Fibroblast of mammary gland (primary cell): ENCODE measurements at regions not wholly inside any gene's neighbourhood (a gene's known extent, or its start where the extent isn't known, plus 50 kb on each side); places are given as distances from the start of the nearest gene placed in this dataset.

Source experiments
- DNase-seq: peaks from one replicate; pipeline ENCODE4 v3.0.0-alpha.2; 2010; ENCODE audit warnings: low read depth
- H3K4me3 ChIP-seq: 2 replicates; pipeline ENCODE4 v1.5.1; 2011; ENCODE audit warnings: low read depth, mild to moderate bottlenecking, low read length, moderate library complexity; ENCODE audit not compliant: control insufficient read depth
- TF ChIP-seq, protein P1 (sequence below): conservative IDR thresholded peaks from 2 replicates; pipeline ENCODE4 v1.5.1; 2011; ENCODE audit warnings: low read depth, low read length, inconsistent platforms; ENCODE audit not compliant: control insufficient read depth, insufficient read depth

DNA sequence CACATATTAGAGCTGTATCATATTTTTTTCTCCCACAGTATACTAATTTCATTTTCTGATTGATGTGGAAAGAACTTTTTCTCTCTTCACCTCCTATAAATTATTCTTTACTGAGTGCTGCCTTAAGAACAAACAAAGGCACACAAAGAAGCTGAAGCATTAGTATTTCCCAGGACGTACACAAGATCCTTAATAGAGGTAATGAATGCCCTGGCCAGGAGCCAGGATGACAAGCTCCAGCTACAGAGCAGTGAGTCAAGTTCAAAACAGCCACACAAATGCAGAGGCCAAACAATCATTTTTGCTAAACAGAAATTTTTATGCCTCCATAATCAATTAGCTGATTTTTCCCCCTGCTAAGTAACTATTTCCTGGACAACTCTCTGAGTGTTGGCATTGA, 639.6 kb downstream of the EPHA7 start:
- TF ChIP-seq, protein P1, sequence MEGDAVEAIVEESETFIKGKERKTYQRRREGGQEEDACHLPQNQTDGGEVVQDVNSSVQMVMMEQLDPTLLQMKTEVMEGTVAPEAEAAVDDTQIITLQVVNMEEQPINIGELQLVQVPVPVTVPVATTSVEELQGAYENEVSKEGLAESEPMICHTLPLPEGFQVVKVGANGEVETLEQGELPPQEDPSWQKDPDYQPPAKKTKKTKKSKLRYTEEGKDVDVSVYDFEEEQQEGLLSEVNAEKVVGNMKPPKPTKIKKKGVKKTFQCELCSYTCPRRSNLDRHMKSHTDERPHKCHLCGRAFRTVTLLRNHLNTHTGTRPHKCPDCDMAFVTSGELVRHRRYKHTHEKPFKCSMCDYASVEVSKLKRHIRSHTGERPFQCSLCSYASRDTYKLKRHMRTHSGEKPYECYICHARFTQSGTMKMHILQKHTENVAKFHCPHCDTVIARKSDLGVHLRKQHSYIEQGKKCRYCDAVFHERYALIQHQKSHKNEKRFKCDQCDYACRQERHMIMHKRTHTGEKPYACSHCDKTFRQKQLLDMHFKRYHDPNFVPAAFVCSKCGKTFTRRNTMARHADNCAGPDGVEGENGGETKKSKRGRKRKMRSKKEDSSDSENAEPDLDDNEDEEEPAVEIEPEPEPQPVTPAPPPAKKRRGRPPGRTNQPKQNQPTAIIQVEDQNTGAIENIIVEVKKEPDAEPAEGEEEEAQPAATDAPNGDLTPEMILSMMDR: no peak
- no peak overlapping the region for H3K4me3 ChIP-seq
- DNase-seq: peak; percentile 27

DNA sequence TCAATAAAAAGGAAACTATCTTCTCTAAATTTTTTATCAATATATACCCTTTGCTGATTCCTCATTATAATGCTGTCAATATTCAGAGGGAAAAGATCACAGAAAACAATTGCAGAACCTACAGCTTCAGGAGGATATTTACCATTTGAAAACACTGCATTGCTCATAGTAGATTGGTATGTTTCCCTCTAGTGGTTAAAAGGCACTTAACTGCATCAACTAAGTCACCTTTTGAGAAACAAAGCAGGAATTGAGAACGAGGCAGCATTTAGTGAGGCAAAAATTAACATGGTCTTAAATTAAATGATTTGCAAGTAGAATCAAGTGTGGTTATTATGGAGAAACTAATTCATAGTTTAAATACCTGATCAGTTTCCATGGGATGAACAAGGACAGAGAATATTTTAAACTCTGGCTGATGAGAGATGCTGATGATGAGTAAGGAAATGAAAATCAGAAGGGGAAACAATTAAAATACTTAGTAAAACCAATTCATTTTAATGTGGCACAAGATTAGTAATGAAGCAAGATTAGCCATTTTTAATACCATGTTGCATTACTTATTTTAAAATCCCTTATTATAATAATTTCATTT, 642.1 kb downstream of the EPHA7 start:
- DNase-seq: peak; percentile 0

DNA sequence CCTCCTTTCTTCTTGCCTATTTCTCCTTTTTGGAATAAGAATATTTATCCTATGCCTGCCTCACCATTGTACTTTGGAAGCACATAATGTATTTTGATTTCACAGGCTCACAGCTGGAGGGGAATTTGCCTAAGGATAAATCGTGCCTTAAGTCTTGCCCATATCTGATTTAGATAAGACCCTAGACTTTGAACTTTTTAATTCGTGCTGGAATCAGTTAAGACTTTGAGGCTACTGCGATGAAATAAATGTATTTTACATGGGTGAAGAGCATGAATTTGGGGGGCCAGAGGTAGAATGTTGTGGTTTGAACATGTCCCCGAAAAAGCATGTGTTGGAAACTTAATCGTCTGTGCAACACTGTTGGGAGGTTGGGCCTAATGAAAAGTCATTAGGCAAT, 648.8 kb downstream of the EPHA7 start:
- H3K4me3 ChIP-seq: no peak overlapping the region
- TF ChIP-seq, protein P1: no peak
- no peak for DNase-seq

More for the DNA sequence above, 642.1 kb downstream of the EPHA7 start:
- H3K4me3 ChIP-seq: no peak overlapping the region
- TF ChIP-seq, protein P1: peak; percentile 9

DNA sequence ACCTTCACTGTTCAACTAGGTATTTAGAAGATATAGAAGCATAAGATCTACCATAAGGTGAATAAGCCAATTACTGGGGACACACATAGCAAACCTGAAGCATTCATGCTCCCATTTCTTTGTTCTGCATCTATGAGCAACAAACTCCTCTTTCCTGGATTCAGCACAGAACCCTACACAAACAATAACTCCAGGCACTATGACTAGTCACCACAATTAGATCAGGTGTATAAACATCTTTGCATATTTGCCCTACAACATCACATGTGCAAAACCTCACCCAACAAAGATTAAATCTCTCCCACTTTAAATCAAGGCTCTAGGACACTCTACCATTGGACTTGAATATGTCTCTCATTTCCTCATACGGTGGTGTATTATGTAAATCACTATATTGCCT, 652.3 kb downstream of the EPHA7 start:
- TF ChIP-seq, protein P1: no peak
- DNase-seq: no peak
- no peak overlapping the region for H3K4me3 ChIP-seq

DNA sequence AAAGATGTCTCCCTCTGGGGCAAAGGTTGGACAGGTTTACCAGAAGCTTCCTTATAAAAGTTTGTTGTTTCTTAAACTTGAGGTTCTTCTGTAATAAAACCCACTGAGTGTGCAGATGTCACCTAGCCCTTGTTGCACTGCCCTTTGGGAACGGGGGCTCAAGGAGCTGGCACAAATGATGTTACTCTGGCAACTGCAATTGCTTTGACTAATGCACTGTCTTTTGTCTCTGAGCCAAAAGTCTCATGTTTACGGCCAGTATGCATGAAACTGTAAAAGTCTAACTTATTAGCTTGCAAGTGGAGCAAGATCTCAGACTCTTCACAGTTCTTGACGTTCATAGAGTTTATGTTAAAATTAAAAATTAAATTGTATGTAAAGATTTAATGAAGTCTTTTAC, 655.7 kb downstream of the EPHA7 start:
- TF ChIP-seq, protein P1: no peak

DNA sequence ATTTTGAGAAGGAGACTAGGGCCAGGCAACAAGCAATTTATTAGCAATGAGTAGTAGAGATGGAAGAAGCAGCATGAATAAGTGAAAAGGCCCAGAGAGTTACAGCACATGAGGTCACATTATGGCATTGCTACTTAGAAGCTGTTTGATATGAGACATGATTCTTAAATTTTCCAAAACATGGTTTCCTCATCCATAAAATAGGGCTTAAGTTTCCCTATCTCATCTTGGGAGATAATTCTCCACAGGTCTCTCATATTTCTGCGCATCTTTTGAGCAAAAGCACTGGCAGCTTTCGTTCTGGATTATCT, 656.1 kb downstream of the EPHA7 start:
- H3K4me3 ChIP-seq: no peak overlapping the region
- TF ChIP-seq, protein P1: no peak

More for the DNA sequence above, 655.7 kb downstream of the EPHA7 start:
- H3K4me3 ChIP-seq: no peak overlapping the region
- no peak for DNase-seq

More for the DNA sequence above, 656.1 kb downstream of the EPHA7 start:
- no peak for DNase-seq
